Stimulated activated CD4-positive, alpha-beta T cell treated with anti-CD3 and anti-CD28 coated beads, Interleukin-12 subunit alpha, Interleukin-12 subunit beta, amount 100 ng/mL, for 24 hours (primary cell): ENCODE measurements at regions not wholly inside any gene's neighbourhood (a gene's known extent, or its start where the extent isn't known, plus 50 kb on each side); places are given as distances from the start of the nearest gene placed in this dataset.

ENCODE experiments used
- DNase-seq, 2 experiments: peaks; one replicate each; pipeline ENCODE4 v3.0.0-alpha.2; 2020; ENCODE audit warnings: low read depth in 2 of 2

GRCh38 chr12:13764748-13765147 is 216.7 kb downstream of the GRIN2B start:
- no peak for DNase-seq

GRCh38 chr12:13749389-13749788 is 232.0 kb downstream of the GRIN2B start:
- DNase-seq: no peak

- DNase-seq: no peak
Observed at GRCh38 chr12:13745111-13745860, 236.1 kb downstream of the GRIN2B start.

- DNase-seq: no peak
Observed at GRCh38 chr12:13744561-13744960, 236.8 kb downstream of the GRIN2B start.

- DNase-seq: no peak
Observed at GRCh38 chr12:13740149-13740545, 241.3 kb downstream of the GRIN2B start.

GRCh38 chr12:13735734-13736133 is 245.7 kb downstream of the GRIN2B start:
- DNase-seq: no peak

- no peak for DNase-seq
Observed at GRCh38 chr12:13734584-13735152, 246.7 kb downstream of the GRIN2B start.

- no peak for DNase-seq
Observed at GRCh38 chr12:13727707-13728195, 253.7 kb downstream of the GRIN2B start.

- no peak for DNase-seq
Observed at GRCh38 chr12:13725049-13725448, 256.4 kb downstream of the GRIN2B start.

GRCh38 chr12:13724136-13724535 is 257.3 kb downstream of the GRIN2B start:
- DNase-seq: no peak

- DNase-seq: no peak
Observed at GRCh38 chr12:13719986-13720385, 261.4 kb downstream of the GRIN2B start.

- no peak for DNase-seq
Observed at GRCh38 chr12:13718271-13718670, 263.1 kb downstream of the GRIN2B start.

GRCh38 chr12:13716119-13716518 is 265.3 kb downstream of the GRIN2B start:
- DNase-seq: no peak

- DNase-seq: no peak
Observed at GRCh38 chr12:13713556-13714410, 267.6 kb downstream of the GRIN2B start.

- DNase-seq: no peak
Observed at GRCh38 chr12:13707829-13708228, 273.6 kb downstream of the GRIN2B start.

GRCh38 chr12:13702381-13702780 is 279.0 kb downstream of the GRIN2B start:
- no peak for DNase-seq

GRCh38 chr12:13701502-13701901 is 279.9 kb downstream of the GRIN2B start:
- no peak for DNase-seq

- DNase-seq: no peak
Observed at GRCh38 chr12:13697973-13698372, 283.4 kb downstream of the GRIN2B start.

GRCh38 chr12:13695781-13696180 is 285.6 kb downstream of the GRIN2B start:
- DNase-seq: no peak

- DNase-seq: no peak
Observed at GRCh38 chr12:13692332-13692731, 289.1 kb downstream of the GRIN2B start.

- no peak for DNase-seq
Observed at GRCh38 chr12:13691598-13691997, 289.8 kb downstream of the GRIN2B start.

- no peak for DNase-seq
Observed at GRCh38 chr12:13687633-13688032, 293.8 kb downstream of the GRIN2B start.

GRCh38 chr12:13686260-13686659 is 295.1 kb downstream of the GRIN2B start:
- DNase-seq: no peak
